SU-DHL-6 (cell line): ENCODE measurements at regions not wholly inside any gene's neighbourhood (a gene's known extent, or its start where the extent isn't known, plus 50 kb on each side); places are given as distances from the start of the nearest gene placed in this dataset.

ENCODE experiments used
- EZH2phosphoT487 ChIP-seq: fragments of 200-600 bp; sonication (generic), shearing (Covaris generic); conservative IDR thresholded peaks from 2 replicates; pipeline ENCODE4 v1.6.1; 2018; ENCODE audit warnings: mild to moderate bottlenecking, antibody characterized with exemption, low read length, moderate library complexity, mixed read lengths
- TF ChIP-seq, protein P1 (sequence below): fragments of 200-600 bp; sonication (generic); IDR thresholded peaks from one replicate; pipeline ENCODE4 v1.5.1; 2017; ENCODE audit warnings: antibody characterized with exemption, mild to moderate bottlenecking, low read length, moderate library complexity; ENCODE audit not compliant: insufficient read depth, poor library complexity, severe bottlenecking

DNA sequence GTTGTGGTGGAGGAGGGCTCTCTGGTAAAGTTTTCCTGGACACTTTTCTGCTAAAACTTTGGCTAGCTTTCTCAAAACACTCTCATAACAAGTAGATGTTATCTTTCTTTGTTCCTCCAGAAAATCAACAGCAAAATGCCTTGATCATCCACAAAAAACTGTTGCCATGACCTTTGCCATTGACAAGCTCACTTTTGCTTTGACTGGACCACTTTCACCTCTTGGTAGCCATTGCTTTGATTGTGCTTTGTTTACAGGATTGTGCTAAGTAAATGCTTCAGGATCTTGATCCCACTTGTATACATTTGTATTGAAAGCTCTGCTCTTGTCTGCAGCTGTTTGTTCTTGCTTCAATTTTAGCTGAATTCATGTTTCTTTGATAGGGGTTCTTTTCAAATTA, 143.9 kb upstream of the NR3C1 start:
- TF ChIP-seq, protein P1, sequence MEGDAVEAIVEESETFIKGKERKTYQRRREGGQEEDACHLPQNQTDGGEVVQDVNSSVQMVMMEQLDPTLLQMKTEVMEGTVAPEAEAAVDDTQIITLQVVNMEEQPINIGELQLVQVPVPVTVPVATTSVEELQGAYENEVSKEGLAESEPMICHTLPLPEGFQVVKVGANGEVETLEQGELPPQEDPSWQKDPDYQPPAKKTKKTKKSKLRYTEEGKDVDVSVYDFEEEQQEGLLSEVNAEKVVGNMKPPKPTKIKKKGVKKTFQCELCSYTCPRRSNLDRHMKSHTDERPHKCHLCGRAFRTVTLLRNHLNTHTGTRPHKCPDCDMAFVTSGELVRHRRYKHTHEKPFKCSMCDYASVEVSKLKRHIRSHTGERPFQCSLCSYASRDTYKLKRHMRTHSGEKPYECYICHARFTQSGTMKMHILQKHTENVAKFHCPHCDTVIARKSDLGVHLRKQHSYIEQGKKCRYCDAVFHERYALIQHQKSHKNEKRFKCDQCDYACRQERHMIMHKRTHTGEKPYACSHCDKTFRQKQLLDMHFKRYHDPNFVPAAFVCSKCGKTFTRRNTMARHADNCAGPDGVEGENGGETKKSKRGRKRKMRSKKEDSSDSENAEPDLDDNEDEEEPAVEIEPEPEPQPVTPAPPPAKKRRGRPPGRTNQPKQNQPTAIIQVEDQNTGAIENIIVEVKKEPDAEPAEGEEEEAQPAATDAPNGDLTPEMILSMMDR: no peak
- no peak for TF ChIP-seq EZH2phosphoT487
